Cardiac muscle cell (in vitro differentiated cells and primary cell): ENCODE measurements at regions not wholly inside any gene's neighbourhood (a gene's known extent, or its start where the extent isn't known, plus 50 kb on each side); places are given as distances from the start of the nearest gene placed in this dataset.

ENCODE experiments used
- DNase-seq, 2 donors: peaks; one replicate each; pipeline versions ENCODE4 v3.0.0 to v3.0.0-alpha.2; 2010 to 2017; ENCODE audit warnings: low read depth in 1 of 2, low spot score in 1 of 2
- H3K27ac ChIP-seq: fragments of 200-600 bp; sonication (generic); 2 replicates; pipeline ENCODE4 v1.5.1; 2016
- H3K27me3 ChIP-seq: fragments of 200-600 bp; sonication (generic); 2 replicates; pipeline ENCODE4 v1.6.0; 2016; ENCODE audit warnings: control low read depth
- H3K36me3 ChIP-seq: fragments of 200-600 bp; sonication (generic); 2 replicates; pipeline ENCODE4 v1.5.1; 2016; ENCODE audit warnings: control low read depth
- H3K4me1 ChIP-seq: fragments of 200-600 bp; sonication (generic); 2 replicates; pipeline ENCODE4 v1.8.1; 2017; ENCODE audit warnings: low read depth, mild to moderate bottlenecking, mixed run types
- H3K4me3 ChIP-seq: fragments of 200-600 bp; sonication (generic); 2 replicates; pipeline ENCODE4 v1.5.1; 2016; ENCODE audit warnings: mild to moderate bottlenecking
- H3K9me3 ChIP-seq: fragments of 200-600 bp; sonication (generic); 2 replicates; pipeline ENCODE4 v1.5.1; 2017; ENCODE audit warnings: low read depth, mild to moderate bottlenecking, control low read depth
- TF ChIP-seq, protein P1 (sequence below): IDR thresholded peaks from 2 replicates; pipeline ENCODE4 v1.5.1; 2012; ENCODE audit warnings: low read depth, mild to moderate bottlenecking, low read length

DNA sequence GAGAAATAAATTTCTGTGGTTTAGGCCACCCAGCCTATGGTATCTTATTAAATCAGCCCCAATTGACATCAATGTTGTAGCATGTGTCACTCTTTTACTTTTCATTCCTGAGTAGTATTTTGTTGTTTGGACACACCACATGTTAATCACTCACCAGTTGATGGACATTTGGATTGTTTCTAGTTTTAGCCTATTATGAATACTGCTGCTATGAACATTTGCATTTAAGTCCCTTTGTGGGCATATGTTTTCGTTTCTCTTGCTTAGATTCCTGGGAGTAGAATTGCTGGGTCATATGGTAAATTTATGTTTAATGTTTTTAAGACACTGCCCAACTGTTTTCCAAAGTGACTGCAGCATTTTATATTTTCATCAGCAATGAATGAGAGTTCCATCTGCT is 50.2 kb upstream of the NUF2 start:
- no peaks in the 10 kb centered on the region for H3K36me3 ChIP-seq
- no peaks in the 10 kb centered on the region for H3K9me3 ChIP-seq
- no peaks in the 10 kb centered on the region for H3K27me3 ChIP-seq
- no peaks in the 10 kb centered on the region for H3K4me1 ChIP-seq
- H3K4me3 ChIP-seq = no peak overlapping the region
- DNase-seq = no peak
- TF ChIP-seq, protein P1, sequence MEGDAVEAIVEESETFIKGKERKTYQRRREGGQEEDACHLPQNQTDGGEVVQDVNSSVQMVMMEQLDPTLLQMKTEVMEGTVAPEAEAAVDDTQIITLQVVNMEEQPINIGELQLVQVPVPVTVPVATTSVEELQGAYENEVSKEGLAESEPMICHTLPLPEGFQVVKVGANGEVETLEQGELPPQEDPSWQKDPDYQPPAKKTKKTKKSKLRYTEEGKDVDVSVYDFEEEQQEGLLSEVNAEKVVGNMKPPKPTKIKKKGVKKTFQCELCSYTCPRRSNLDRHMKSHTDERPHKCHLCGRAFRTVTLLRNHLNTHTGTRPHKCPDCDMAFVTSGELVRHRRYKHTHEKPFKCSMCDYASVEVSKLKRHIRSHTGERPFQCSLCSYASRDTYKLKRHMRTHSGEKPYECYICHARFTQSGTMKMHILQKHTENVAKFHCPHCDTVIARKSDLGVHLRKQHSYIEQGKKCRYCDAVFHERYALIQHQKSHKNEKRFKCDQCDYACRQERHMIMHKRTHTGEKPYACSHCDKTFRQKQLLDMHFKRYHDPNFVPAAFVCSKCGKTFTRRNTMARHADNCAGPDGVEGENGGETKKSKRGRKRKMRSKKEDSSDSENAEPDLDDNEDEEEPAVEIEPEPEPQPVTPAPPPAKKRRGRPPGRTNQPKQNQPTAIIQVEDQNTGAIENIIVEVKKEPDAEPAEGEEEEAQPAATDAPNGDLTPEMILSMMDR = no peak
- H3K27ac ChIP-seq = no peak overlapping the region
